ENCODE measurements at regions not wholly inside any gene's neighbourhood (a gene's known extent, or its start where the extent isn't known, plus 50 kb on each side); places are given as distances from the start of the nearest gene placed in this dataset.

DNA sequence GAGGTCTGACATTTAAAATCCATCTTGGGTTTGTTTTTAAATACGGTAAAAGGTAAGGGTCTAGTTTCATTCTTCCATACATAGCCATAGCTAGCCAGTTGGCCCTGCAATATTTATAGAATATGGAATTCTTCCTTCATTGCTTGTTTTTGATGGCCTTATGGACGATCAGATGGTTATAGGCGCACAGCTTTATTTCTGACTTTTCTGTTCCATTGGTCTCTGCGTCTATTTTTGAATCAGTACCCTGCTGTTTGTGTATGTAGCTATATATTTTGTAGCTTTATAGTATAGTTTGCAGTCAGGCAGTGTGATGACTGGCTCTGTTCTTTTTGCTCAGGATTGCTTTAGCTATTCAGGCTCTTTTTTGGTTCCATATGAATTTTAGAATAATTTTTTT, 366.8 kb upstream of the MIS18BP1 start:
- no CpG with 5 or more reads among the region's 4 CpGs for WGBS, 2 experiments (ENCODE audit: extremely low coverage in 2 of 2, insufficient read length in 1 of 2)
- Histone ChIP-seq H3K4me1 (ENCODE audit: control insufficient read depth, insufficient read depth, low read length) (no peaks in the 10 kb centered on the region), H3K9me3 (ENCODE audit: control insufficient read depth, insufficient read depth, low read length) (peaks cover 5% of the 10 kb centered on the region; the same call in 1 of the 2 replicates), H2BK120ac (ENCODE audit: low read depth, low read length) (no peak overlapping the region), H2AK5ac (ENCODE audit: low read depth, low read length) (no peak overlapping the region), H2BK5ac (ENCODE audit: low read depth, low read length, poor library complexity, severe bottlenecking) (no peak overlapping the region), H4K5ac (ENCODE audit: low read depth, low read length) (no peak overlapping the region), H3K36me3 (ENCODE audit: control insufficient read depth, insufficient read depth, low read length) (no peaks in the 10 kb centered on the region), H3K23ac (ENCODE audit: low read depth, low read length) (no peak overlapping the region), H3K4me2 (ENCODE audit: low read depth, low read length) (no peak overlapping the region), H2BK15ac (ENCODE audit: low read depth, low read length) (no peak overlapping the region), H3K18ac (ENCODE audit: low read depth, low read length) (no peak overlapping the region), H2BK20ac (ENCODE audit: low read depth, low read length) (no peak overlapping the region), H3K56ac (ENCODE audit: extremely low read depth, insufficient read depth, low read length) (no peak overlapping the region), H3K14ac (replicated peaks; ENCODE audit: low read depth, low read length) (no peak overlapping the region), H4K20me1 (ENCODE audit: insufficient read depth, low read length) (no peaks in the 10 kb centered on the region), H4K91ac (ENCODE audit: insufficient read depth, low read depth, low read length) (no peak overlapping the region), H4K8ac (ENCODE audit: low read depth in 2 of 2, low read length in 2 of 2) (no peak overlapping the region), H3K9me1 (ENCODE audit: insufficient read depth, low read length) (no peaks in the 10 kb centered on the region), H3K4ac (ENCODE audit: low read depth, low read length) (no peak overlapping the region), H2AFZ (replicated peaks; ENCODE audit: low read length, poor library complexity) (no peak overlapping the region), H2AK9ac (replicated peaks; ENCODE audit: low read depth, low read length, poor library complexity) (no peak overlapping the region), H3K79me1 (ENCODE audit: low read depth in 1 of 2, low read length in 2 of 2) (no peaks in the 10 kb centered on the region), H3K27me3 (ENCODE audit: control insufficient read depth, insufficient read depth, low read length) (no peaks in the 10 kb centered on the region), H3K9ac (ENCODE audit: low read depth, low read length) (no peak overlapping the region), H3K4me3 (ENCODE audit: insufficient read depth, low read depth, low read length) (no peak overlapping the region), H3K27ac (ENCODE audit: insufficient read depth, low read length) (no peak overlapping the region)
- ChIA-PET CTCF (no interaction called here), POLR2A (ENCODE audit: unreplicated experiment) (no interaction called here)
- no peak for DNase-seq
- dilution Hi-C loops (cut with HindIII; ENCODE audit: low sequenced_read_pairs, unreplicated experiment): no loop called here
- intact Hi-C loops (cut with micrococcal nuclease): no loop called here
- in situ Hi-C loops (cut with MboI; ENCODE audit: low sequenced_read_pairs): no loop called here
- TF ChIP-seq CEBPB (IDR thresholded peaks at IDR 0.05; ENCODE audit: low read depth, low read length) (no peak), BHLHE40 (IDR thresholded peaks at IDR 0.05; ENCODE audit: low read depth, low read length) (no peak)
- no peak for ATAC-seq (ENCODE audit: low read depth)
- no TSS peak for BruUV-seq (replicated peaks)
